Mesodermal cell (in vitro differentiated cells): ENCODE measurements at regions not wholly inside any gene's neighbourhood (a gene's known extent, or its start where the extent isn't known, plus 50 kb on each side); places are given as distances from the start of the nearest gene placed in this dataset.

Experiments used
- H3K27ac ChIP-seq: 2 replicates; pipeline ENCODE4 v1.7.0; 2013; ENCODE audit warnings: mild to moderate bottlenecking, low read depth, low read length, moderate library complexity; ENCODE audit not compliant: severe bottlenecking
- H3K36me3 ChIP-seq: 2 replicates; pipeline ENCODE4 v1.7.1; 2013; ENCODE audit warnings: mild to moderate bottlenecking, low read length, moderate library complexity; ENCODE audit not compliant: control insufficient read depth, insufficient read depth
- H3K4me1 ChIP-seq: one replicate; pipeline ENCODE4 v1.7.1; 2013; ENCODE audit warnings: mild to moderate bottlenecking, low read length; ENCODE audit not compliant: insufficient read depth, control insufficient read depth, poor library complexity, severe bottlenecking
- H3K4me3 ChIP-seq: 2 replicates; pipeline ENCODE4 v1.7.0; 2013; ENCODE audit warnings: low read length, control low read depth, mild to moderate bottlenecking; ENCODE audit not compliant: insufficient read depth, poor library complexity, severe bottlenecking; ENCODE audit errors: extremely low read depth
- H3K9me3 ChIP-seq: 2 replicates; pipeline ENCODE4 v1.7.1; 2013; ENCODE audit warnings: mild to moderate bottlenecking, low read length, moderate library complexity; ENCODE audit not compliant: control insufficient read depth
- WGBS, 2 experiments: methylation state at CpG; one replicate each; pipeline ENCODE4 v1.1.5; 2013; ENCODE audit warnings: missing lambda C conversion rate in 2 of 2; ENCODE audit not compliant: insufficient coverage in 2 of 2; 5-methylcytosine and 5-hydroxymethylcytosine counted together

GRCh38 chr7:10706875-10707493 is 266.7 kb upstream of the PHF14 start:
- Histone ChIP-seq H3K4me3 (no peak overlapping the region), H3K9me3 (no peaks in the 10 kb centered on the region), H3K27ac (no peak overlapping the region), H3K36me3 (no peaks in the 10 kb centered on the region), H3K4me1 (no peaks in the 10 kb centered on the region)
- 71 to 78% methylated on average over 1 of the region's 3 CpGs for WGBS, 2 experiments

DNA sequence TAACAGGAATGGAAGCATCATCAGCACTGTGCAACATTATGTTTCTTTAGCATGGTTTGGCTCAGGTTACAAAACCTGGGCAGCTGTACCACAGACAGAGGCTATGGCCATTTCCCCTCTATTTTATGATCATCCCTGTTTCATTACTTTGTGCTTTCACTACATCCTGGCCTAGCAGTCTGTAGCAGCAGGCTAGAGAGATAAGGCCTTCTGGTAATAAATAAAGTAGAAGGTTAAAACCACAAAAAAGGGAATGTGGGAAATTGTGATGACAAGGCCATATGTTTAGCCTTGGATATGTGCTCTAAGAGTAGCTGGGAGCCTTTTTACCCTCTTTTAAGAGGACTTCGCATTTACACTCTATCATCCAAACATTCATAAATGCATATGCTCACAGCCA is 266.2 kb upstream of the PHF14 start:
- no peaks in the 10 kb centered on the region for H3K9me3 ChIP-seq
- H3K27ac ChIP-seq = no peak overlapping the region
- H3K36me3 ChIP-seq = no peaks in the 10 kb centered on the region
- H3K4me1 ChIP-seq = no peaks in the 10 kb centered on the region
- H3K4me3 ChIP-seq = no peak overlapping the region
- WGBS, 2 experiments = no CpG with 5 or more reads among the region's 1 CpG

DNA sequence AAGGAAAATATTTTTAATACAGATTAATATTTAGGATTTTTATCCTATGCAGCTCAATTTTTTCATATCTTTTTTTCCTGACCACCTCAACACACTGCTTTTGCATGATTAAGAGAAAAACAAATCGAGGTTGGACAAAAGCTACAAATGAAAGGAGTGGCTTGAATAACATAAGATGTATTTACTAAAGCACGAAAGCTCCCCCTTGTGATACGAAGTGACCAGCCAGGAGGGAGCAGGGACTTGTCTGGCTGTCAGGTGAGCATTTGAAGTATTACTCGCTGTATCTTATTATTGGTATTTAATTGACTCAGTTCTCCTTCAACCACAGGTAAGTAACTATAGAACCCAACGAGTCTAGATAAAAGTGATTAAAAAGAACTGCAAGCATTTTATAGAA is 265.2 kb upstream of the PHF14 start:
- no peak overlapping the region for H3K4me3 ChIP-seq
- no peaks in the 10 kb centered on the region for H3K36me3 ChIP-seq
- no peaks in the 10 kb centered on the region for H3K9me3 ChIP-seq
- H3K4me1 ChIP-seq = no peaks in the 10 kb centered on the region
- 37% methylated on average over 2 of the region's 5 CpGs; no CpG with 5 or more reads in 1 of the 2 experiments for WGBS, 2 experiments
- H3K27ac ChIP-seq = no peak overlapping the region

GRCh38 chr7:10718768-10719167 is 254.9 kb upstream of the PHF14 start:
- Histone ChIP-seq H3K27ac (no peak overlapping the region), H3K4me1 (no peaks in the 10 kb centered on the region), H3K9me3 (no peaks in the 10 kb centered on the region), H3K36me3 (no peaks in the 10 kb centered on the region), H3K4me3 (no peak overlapping the region)
- 82 to 86% methylated on average over 3 of the region's 5 CpGs for WGBS, 2 experiments

DNA sequence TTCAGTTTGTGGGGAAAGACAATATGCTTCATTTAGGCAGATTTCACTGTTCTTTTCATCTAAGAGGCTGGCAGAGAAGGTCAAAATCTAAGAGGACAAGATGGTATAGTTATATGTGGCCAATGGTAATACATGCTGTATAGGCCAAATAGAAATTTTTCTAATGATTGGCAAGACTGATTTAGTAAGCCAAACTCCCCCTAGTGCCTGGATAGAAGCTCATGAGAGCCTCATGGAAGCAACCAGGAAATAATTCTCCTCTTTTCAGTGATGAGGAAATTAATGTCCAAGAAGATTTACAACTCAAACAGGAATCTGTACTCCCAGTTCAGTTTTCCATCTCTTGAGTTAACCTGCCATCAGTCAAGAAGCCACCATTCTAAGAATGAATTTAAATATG is 253.6 kb upstream of the PHF14 start:
- no peaks in the 10 kb centered on the region for H3K4me1 ChIP-seq
- H3K4me3 ChIP-seq = no peak overlapping the region

DNA sequence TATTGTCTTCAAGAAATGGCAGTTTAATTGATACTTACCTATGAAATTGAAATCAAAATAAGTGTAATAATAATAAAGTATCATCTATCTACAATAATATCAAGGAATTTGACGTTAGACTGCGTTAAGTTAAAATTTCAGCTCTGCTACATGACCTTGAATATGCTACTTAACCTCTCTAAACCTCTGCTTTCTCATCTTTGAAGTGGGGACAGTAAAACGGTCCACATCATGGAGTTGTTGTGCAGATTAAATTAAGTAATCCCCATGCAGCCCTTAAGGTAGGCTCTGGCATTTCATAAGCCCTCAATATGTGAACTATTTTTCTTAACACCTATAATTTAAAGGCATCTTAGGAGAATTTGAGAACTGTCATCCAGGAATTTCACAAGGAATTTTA is 252.4 kb upstream of the PHF14 start:
- no peak overlapping the region for H3K4me3 ChIP-seq
- no peaks in the 10 kb centered on the region for H3K9me3 ChIP-seq
- H3K36me3 ChIP-seq = no peaks in the 10 kb centered on the region
- 100% methylated on average over 1 of the region's 3 CpGs; no CpG with 5 or more reads in 1 of the 2 experiments for WGBS, 2 experiments
- no peaks in the 10 kb centered on the region for H3K4me1 ChIP-seq
- H3K27ac ChIP-seq = no peak overlapping the region

More for the DNA sequence above, 253.6 kb upstream of the PHF14 start:
- Histone ChIP-seq H3K27ac (no peak overlapping the region), H3K9me3 (no peaks in the 10 kb centered on the region), H3K36me3 (no peaks in the 10 kb centered on the region)

DNA sequence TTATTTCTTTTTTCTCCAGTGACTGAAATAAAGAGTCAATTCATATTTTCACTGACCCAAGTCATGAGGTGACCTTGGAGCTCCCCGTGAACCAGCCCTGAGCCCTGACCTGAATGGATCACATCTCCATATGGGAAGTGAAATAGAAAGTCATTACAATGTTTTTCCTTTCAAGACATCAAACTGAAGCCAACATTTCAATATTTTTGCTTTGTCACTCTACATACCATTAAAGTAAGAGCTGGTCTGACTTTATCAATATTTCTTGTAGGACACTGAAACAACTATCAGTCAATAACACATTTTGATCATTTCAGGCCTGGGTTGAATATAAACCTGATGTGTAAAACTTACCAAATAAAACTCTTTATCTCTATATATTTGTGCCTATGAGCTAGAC is 249.8 kb upstream of the PHF14 start:
- Histone ChIP-seq H3K27ac (no peak overlapping the region), H3K36me3 (no peaks in the 10 kb centered on the region)
- WGBS, 2 experiments = no CpG with 5 or more reads among the region's 1 CpG

GRCh38 chr7:10724449-10724848 is 249.2 kb upstream of the PHF14 start:
- H3K4me1 ChIP-seq = no peaks in the 10 kb centered on the region
- H3K4me3 ChIP-seq = no peak overlapping the region
- H3K27ac ChIP-seq = no peak overlapping the region
- no peaks in the 10 kb centered on the region for H3K9me3 ChIP-seq
- H3K36me3 ChIP-seq = no peaks in the 10 kb centered on the region
- WGBS, 2 experiments = 100% methylated on average over 1 of the region's 1 CpG; no CpG with 5 or more reads in 1 of the 2 experiments

More for the DNA sequence above, 249.8 kb upstream of the PHF14 start:
- no peaks in the 10 kb centered on the region for H3K9me3 ChIP-seq
- no peaks in the 10 kb centered on the region for H3K4me1 ChIP-seq
- H3K4me3 ChIP-seq = no peak overlapping the region

GRCh38 chr7:10727636-10728035 is 246.0 kb upstream of the PHF14 start:
- H3K4me1 ChIP-seq = no peaks in the 10 kb centered on the region
- no peaks in the 10 kb centered on the region for H3K9me3 ChIP-seq
- H3K36me3 ChIP-seq = no peaks in the 10 kb centered on the region
- no peak overlapping the region for H3K27ac ChIP-seq
- WGBS, 2 experiments = 77 to 89% methylated on average over 3 of the region's 5 CpGs
- no peak overlapping the region for H3K4me3 ChIP-seq

- H3K4me3 ChIP-seq = no peak overlapping the region
- no peaks in the 10 kb centered on the region for H3K4me1 ChIP-seq
- no peaks in the 10 kb centered on the region for H3K9me3 ChIP-seq
- H3K27ac ChIP-seq = no peak overlapping the region
- H3K36me3 ChIP-seq = no peaks in the 10 kb centered on the region
- WGBS, 2 experiments = 67 to 100% methylated on average over 1 to 3 of the region's 4 CpGs
These were observed 242.4 kb upstream of the PHF14 start for GRCh38 chr7:10731253-10731773.

DNA sequence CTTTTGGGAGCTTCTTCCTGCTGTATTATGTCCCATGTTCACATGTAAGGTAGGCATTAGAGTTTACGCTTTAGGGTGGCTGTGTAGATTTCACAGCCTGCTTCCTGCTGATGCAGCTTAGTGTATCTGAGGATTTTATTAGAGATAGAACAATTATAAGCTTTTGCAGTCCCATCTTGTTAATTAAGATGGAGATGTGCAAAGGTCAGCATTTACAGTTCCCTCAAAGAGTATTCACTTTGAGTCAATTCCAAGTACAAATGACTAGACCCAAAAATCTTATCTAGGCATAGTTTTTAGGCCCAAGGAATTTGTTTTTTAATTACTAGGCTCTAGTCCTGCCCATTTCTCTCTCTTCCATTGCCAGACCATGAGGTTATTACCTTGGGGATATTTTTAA is 239.9 kb upstream of the PHF14 start:
- H3K4me3 ChIP-seq = no peak overlapping the region
- no CpG with 5 or more reads among the region's 1 CpG for WGBS, 2 experiments
- H3K9me3 ChIP-seq = no peaks in the 10 kb centered on the region
- H3K4me1 ChIP-seq = no peaks in the 10 kb centered on the region
- no peak overlapping the region for H3K27ac ChIP-seq
- H3K36me3 ChIP-seq = no peaks in the 10 kb centered on the region
